Esophagus muscularis mucosa (tissue), 4 donors: ENCODE measurements at regions not wholly inside any gene's neighbourhood (a gene's known extent, or its start where the extent isn't known, plus 50 kb on each side); places are given as distances from the start of the nearest gene placed in this dataset.

Experiments
- CTCF ChIP-seq, 3 experiments: fragments of 200-600 bp in 2 of 3; fragments of 450-650 bp in 1 of 3; sonication (generic) in 2 of 3; IDR thresholded peaks; one replicate each; pipeline ENCODE4 v1.5.1; 2017 to 2019; ENCODE audit warnings: antibody characterized with exemption in 3 of 3, mild to moderate bottlenecking in 2 of 3, moderate library complexity in 1 of 3
- EP300 ChIP-seq: sonication (generic); formaldehyde crosslinking; IDR thresholded peaks from one replicate; pipeline ENCODE4 v1.6.1; 2017; ENCODE audit warnings: antibody characterized with exemption
- POLR2A ChIP-seq: fragments of 450-650 bp; IDR thresholded peaks from one replicate; pipeline ENCODE4 v1.6.1; 2017; ENCODE audit warnings: antibody characterized with exemption, moderate library complexity, mild to moderate bottlenecking, low read depth

- TF ChIP-seq EP300 (no peak), CTCF (IDR thresholded peaks at IDR 0.05) (no peak), POLR2A (no peak)
Observed at GRCh38 chr6:137788248-137788647, 78.8 kb upstream of the TNFAIP3 start.
